Neural progenitor cell (in vitro differentiated cells): ENCODE measurements at regions not wholly inside any gene's neighbourhood (a gene's known extent, or its start where the extent isn't known, plus 50 kb on each side); places are given as distances from the start of the nearest gene placed in this dataset.

Experiments used
- EZH2 ChIP-seq: fragments of 200-600 bp; sonication (generic); IDR thresholded peaks from 2 replicates; pipeline ENCODE4 v1.6.1; 2017; ENCODE audit warnings: antibody characterized with exemption, mild to moderate bottlenecking, moderate library complexity
- EZH2phosphoT487 ChIP-seq: fragments of 200-600 bp; sonication (generic); IDR thresholded peaks from 2 replicates; pipeline ENCODE4 v1.6.1; 2017; ENCODE audit warnings: antibody characterized with exemption
- TF ChIP-seq, protein P1 (sequence below): fragments of 200-600 bp; sonication (generic); IDR thresholded peaks from 2 replicates; pipeline ENCODE4 v1.5.1; 2017; ENCODE audit warnings: antibody characterized with exemption, mild to moderate bottlenecking

DNA sequence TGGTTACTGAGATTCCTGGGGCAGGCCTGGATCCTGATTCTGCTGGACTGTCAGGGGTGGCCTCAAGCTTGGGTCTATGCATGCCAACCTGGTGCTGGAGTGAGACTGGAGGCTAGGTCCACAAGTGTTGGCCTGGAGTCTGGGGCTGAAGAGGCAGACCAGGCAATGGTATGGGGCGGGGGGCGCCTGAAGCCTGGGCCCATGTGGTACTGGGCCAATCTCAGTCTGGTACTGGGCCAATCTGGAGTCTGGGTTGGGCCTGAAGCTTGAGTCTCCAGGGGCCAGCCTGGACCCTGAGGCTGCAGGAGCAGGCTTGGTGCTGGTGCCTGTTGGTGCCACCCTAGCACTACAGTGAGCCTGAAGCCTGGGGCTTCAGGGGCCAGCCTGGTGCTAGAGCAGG is 108.9 kb upstream of the ZCCHC13 start:
- TF ChIP-seq EZH2 (no peak), EZH2phosphoT487 (no peak)
- TF ChIP-seq, protein P1, sequence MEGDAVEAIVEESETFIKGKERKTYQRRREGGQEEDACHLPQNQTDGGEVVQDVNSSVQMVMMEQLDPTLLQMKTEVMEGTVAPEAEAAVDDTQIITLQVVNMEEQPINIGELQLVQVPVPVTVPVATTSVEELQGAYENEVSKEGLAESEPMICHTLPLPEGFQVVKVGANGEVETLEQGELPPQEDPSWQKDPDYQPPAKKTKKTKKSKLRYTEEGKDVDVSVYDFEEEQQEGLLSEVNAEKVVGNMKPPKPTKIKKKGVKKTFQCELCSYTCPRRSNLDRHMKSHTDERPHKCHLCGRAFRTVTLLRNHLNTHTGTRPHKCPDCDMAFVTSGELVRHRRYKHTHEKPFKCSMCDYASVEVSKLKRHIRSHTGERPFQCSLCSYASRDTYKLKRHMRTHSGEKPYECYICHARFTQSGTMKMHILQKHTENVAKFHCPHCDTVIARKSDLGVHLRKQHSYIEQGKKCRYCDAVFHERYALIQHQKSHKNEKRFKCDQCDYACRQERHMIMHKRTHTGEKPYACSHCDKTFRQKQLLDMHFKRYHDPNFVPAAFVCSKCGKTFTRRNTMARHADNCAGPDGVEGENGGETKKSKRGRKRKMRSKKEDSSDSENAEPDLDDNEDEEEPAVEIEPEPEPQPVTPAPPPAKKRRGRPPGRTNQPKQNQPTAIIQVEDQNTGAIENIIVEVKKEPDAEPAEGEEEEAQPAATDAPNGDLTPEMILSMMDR = no peak
